ENCODE measurements at regions not wholly inside any gene's neighbourhood (a gene's known extent, or its start where the extent isn't known, plus 50 kb on each side); places are given as distances from the start of the nearest gene placed in this dataset.
"Not testable (repeated sequence)": the region's sequence is repeated elsewhere in the genome, so short reads cannot be mapped to it uniquely, and the experiment has no call there.

DNA sequence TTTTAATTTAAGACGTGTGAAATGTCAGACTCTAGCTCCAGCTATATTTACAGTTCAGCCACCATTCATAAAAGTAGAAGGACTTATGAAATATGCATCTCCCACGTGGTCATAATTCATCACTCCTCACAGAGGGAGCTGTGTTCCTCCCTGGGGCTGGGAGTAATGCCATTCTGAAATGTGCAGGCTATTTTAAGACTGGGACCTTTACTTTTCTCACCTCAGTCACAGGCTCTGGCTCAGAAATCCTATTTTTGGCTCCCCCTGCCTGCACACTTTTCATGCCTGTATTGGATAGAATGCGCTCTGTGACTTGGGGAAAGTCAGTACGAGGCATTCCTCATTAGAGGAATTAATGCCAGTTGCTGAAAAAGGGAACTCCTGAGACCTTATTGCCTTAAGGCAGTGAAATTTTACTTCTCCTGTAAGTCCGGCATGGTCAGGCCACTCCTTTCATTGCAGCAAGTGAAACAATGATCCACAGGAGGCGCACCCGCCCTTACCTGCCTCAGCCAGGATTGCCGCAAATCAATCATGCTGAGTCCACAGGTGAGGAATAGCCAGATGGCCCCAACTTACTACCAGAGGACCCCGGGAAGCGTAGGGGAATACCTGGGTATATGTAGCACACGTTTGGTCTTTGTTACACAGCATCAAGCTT lies 1133.2 kb upstream of the TMEM132C start:
- Histone ChIP-seq H2BK5ac (ENCODE audit: insufficient read length, low read length) (no peak overlapping the region), H3K56ac (ENCODE audit: insufficient read length, low read depth, low read length) (no peak overlapping the region), H2BK15ac (ENCODE audit: low read depth, low read length) (no peak overlapping the region), H3K27me3 (ENCODE audit: insufficient read depth, low read length) (no peaks in the 10 kb centered on the region), H2AFZ (ENCODE audit: low read length) (no peak overlapping the region), H3K9me3 (ENCODE audit: control insufficient read depth, low read depth, low read length) (no peaks in the 10 kb centered on the region), H3K18ac (ENCODE audit: insufficient read length, low read depth, low read length) (no peak overlapping the region), H3K4ac (ENCODE audit: low read depth, low read length) (no peak overlapping the region), H3K79me2 (ENCODE audit: insufficient read depth, low read length) (no peaks in the 10 kb centered on the region), H3K4me1 (ENCODE audit: insufficient read depth, low read length) (no peaks in the 10 kb centered on the region), H3T11ph (ENCODE audit: low read length) (no peak overlapping the region), H3K23me2 (ENCODE audit: insufficient read length, low read depth, low read length, poor library complexity, severe bottlenecking) (no peaks in the 10 kb centered on the region), H3K27ac (ENCODE audit: insufficient read length, low read depth, low read length) (no peak overlapping the region), H4K20me1 (ENCODE audit: control insufficient read depth, insufficient read depth, insufficient read length) (no peaks in the 10 kb centered on the region), H4K91ac (ENCODE audit: insufficient read length, low read depth, low read length) (peak overlapping the region; percentile 19), H3K14ac (ENCODE audit: insufficient read depth, low read length) (no peak overlapping the region), H4K8ac (replicated peaks; ENCODE audit: insufficient read length, low read depth, low read length) (no peak overlapping the region), H2AK5ac (ENCODE audit: insufficient read length, low read length) (no peak overlapping the region), H2BK120ac (ENCODE audit: low read depth, low read length, poor library complexity, severe bottlenecking) (no peak overlapping the region), H3K79me1 (ENCODE audit: insufficient read depth, low read depth, low read length, poor library complexity, severe bottlenecking) (no peaks in the 10 kb centered on the region), H4K5ac (ENCODE audit: insufficient read length, low read depth, low read length) (peak overlapping the region; percentile 63), H3K4me2 (ENCODE audit: insufficient read depth, insufficient read length, low read length) (no peak overlapping the region), H3K9ac (ENCODE audit: extremely low read depth, insufficient read length, low read length) (no peak overlapping the region), H3K23ac (ENCODE audit: insufficient read length, low read depth, low read length) (no peak overlapping the region), H2BK12ac (ENCODE audit: insufficient read length, low read depth, low read length) (no peak overlapping the region), H2BK20ac (ENCODE audit: low read depth, low read length, poor library complexity, severe bottlenecking) (no peak overlapping the region)
- peaks cover 8 to 16% of the 10 kb centered on the region in 2 experiments for H3K9me3 Mint-ChIP-seq
- peaks cover 17 to 20% of the 10 kb centered on the region in 2 experiments for H3K4me1 Mint-ChIP-seq
- no CpG with 5 or more reads among the region's 11 CpGs for WGBS (ENCODE audit: extremely low coverage, insufficient read length, low lambda C conversion rate)
- peaks cover 0 to 13% (median 2%) of the 10 kb centered on the region in 3 experiments; a peak in 3 of 7 replicates for H3K36me3 Mint-ChIP-seq (ENCODE audit: insufficient read depth in 1 of 3, low read depth in 3 of 3)
- H3K27me3 Mint-ChIP-seq (ENCODE audit: low read depth): no peaks in the 10 kb centered on the region
- H3K4me3 Mint-ChIP-seq: no peak overlapping the region
- TF ChIP-seq, protein P1, sequence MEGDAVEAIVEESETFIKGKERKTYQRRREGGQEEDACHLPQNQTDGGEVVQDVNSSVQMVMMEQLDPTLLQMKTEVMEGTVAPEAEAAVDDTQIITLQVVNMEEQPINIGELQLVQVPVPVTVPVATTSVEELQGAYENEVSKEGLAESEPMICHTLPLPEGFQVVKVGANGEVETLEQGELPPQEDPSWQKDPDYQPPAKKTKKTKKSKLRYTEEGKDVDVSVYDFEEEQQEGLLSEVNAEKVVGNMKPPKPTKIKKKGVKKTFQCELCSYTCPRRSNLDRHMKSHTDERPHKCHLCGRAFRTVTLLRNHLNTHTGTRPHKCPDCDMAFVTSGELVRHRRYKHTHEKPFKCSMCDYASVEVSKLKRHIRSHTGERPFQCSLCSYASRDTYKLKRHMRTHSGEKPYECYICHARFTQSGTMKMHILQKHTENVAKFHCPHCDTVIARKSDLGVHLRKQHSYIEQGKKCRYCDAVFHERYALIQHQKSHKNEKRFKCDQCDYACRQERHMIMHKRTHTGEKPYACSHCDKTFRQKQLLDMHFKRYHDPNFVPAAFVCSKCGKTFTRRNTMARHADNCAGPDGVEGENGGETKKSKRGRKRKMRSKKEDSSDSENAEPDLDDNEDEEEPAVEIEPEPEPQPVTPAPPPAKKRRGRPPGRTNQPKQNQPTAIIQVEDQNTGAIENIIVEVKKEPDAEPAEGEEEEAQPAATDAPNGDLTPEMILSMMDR (conservative IDR thresholded peaks at IDR 0.05): peak; percentile 48; the same call in 2 of the 3 replicates
- no peak overlapping the region; a peak in 2 of 7 replicates for H3K27ac Mint-ChIP-seq
- DNase-seq: peak; percentile 83

DNA sequence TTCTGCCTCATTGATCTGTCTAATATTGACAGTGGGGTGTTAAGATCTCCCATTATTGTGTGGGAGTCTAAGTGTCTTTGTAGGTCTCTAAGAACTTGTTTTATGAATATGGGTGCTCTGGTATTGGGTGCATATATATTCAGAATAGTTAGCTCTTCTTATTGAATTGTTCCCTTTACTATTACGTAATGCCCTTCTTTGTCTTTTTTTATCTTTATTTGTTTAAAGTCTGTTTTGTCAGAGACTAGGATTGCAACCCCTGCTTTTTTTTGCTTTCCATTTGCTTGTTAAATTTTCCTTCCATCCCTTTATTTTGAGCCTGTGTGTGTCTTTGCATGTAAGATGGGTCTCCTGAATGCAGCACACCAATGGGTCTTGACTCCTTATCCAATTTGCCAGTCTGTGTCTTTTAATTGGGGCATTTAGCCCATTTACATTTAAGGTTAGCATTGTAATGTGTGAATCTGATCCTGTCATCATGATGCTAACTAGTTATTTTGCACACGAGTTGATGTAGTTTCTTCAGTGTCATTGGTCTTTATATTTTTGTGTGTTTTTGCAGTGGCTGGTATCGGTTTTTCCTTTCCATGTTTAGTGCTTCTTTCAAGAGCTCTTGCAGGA lies 1126.0 kb upstream of the TMEM132C start:
- H2BK5ac ChIP-seq (ENCODE audit: insufficient read length, low read length); H3K23ac ChIP-seq (ENCODE audit: insufficient read length, low read depth, low read length); H4K91ac ChIP-seq (ENCODE audit: insufficient read length, low read depth, low read length); H3K56ac ChIP-seq (ENCODE audit: insufficient read length, low read depth, low read length); H3K4ac ChIP-seq (ENCODE audit: low read depth, low read length); H3K27me3 Mint-ChIP-seq (ENCODE audit: low read depth); H3K79me2 ChIP-seq (ENCODE audit: insufficient read depth, low read length); DNase-seq; H2BK12ac ChIP-seq (ENCODE audit: insufficient read length, low read depth, low read length); H4K8ac ChIP-seq (replicated peaks; ENCODE audit: insufficient read length, low read depth, low read length); H2BK120ac ChIP-seq (ENCODE audit: low read depth, low read length, poor library complexity, severe bottlenecking); H3K4me2 ChIP-seq (ENCODE audit: insufficient read depth, insufficient read length, low read length); H3K79me1 ChIP-seq (ENCODE audit: insufficient read depth, low read depth, low read length, poor library complexity, severe bottlenecking); H4K20me1 ChIP-seq (ENCODE audit: control insufficient read depth, insufficient read depth, insufficient read length); H3K4me1 ChIP-seq (ENCODE audit: insufficient read depth, low read length); H2AFZ ChIP-seq (ENCODE audit: low read length); H3K9ac ChIP-seq (ENCODE audit: extremely low read depth, insufficient read length, low read length); H3K27me3 ChIP-seq (ENCODE audit: insufficient read depth, low read length); H3K4me3 Mint-ChIP-seq; H3K14ac ChIP-seq (ENCODE audit: insufficient read depth, low read length); H2AK5ac ChIP-seq (ENCODE audit: insufficient read length, low read length); H3T11ph ChIP-seq (ENCODE audit: low read length); H3K18ac ChIP-seq (ENCODE audit: insufficient read length, low read depth, low read length); H3K9me3 ChIP-seq (ENCODE audit: control insufficient read depth, low read depth, low read length); H2BK15ac ChIP-seq (ENCODE audit: low read depth, low read length); H3K27ac ChIP-seq (ENCODE audit: insufficient read length, low read depth, low read length); H4K5ac ChIP-seq (ENCODE audit: insufficient read length, low read depth, low read length); H2BK20ac ChIP-seq (ENCODE audit: low read depth, low read length, poor library complexity, severe bottlenecking); H3K23me2 ChIP-seq (ENCODE audit: insufficient read length, low read depth, low read length, poor library complexity, severe bottlenecking): not testable (repeated sequence)
- H3K9me3 Mint-ChIP-seq: peaks cover 21 to 32% of the 10 kb centered on the region in 2 experiments
- WGBS (ENCODE audit: extremely low coverage, insufficient read length, low lambda C conversion rate): no CpG with 5 or more reads among the region's 3 CpGs
- peaks cover 1 to 32% (median 8%) of the 10 kb centered on the region in 3 experiments; a peak in 6 of 7 replicates for H3K36me3 Mint-ChIP-seq (ENCODE audit: insufficient read depth in 1 of 3, low read depth in 3 of 3)
- peaks cover 23 to 28% of the 10 kb centered on the region in 2 experiments for H3K4me1 Mint-ChIP-seq
- 0 out of 7 replicates have a peak overlapping the region, but pooled peaks of 1 of the 3 experiments have one; percentile 1 for H3K27ac Mint-ChIP-seq

All from H9 (cell line).